DND-41 (cell line): ENCODE measurements at regions not wholly inside any gene's neighbourhood (a gene's known extent, or its start where the extent isn't known, plus 50 kb on each side); places are given as distances from the start of the nearest gene placed in this dataset.
"Not testable (repeated sequence)": the region's sequence is repeated elsewhere in the genome, so short reads cannot be mapped to it uniquely, and the experiment has no call there.

ENCODE experiments used
- ATAC-seq: fragments of 200-7000 bp; cut with Tn5 transposase; 3 replicates; pipeline ENCODE4 v1.9.1; 2021; ENCODE audit warnings: low read depth; ENCODE audit not compliant: insufficient read depth
- DNase-seq: peaks from one replicate; pipeline ENCODE4 v3.0.0-alpha.2; 2020
- H2AFZ ChIP-seq: 2 replicates; pipeline ENCODE4 v1.6.0; 2012; ENCODE audit warnings: low read depth, low read length
- H3K27ac ChIP-seq: 2 replicates; pipeline ENCODE4 v1.5.1; 2012; ENCODE audit warnings: low read length, inconsistent platforms
- H3K27me3 ChIP-seq: fragments of 200-600 bp; sonication (generic); 2 replicates; pipeline ENCODE4 v1.6.0; 2012; ENCODE audit warnings: low read length, mild to moderate bottlenecking, inconsistent platforms; ENCODE audit not compliant: insufficient read depth, poor library complexity
- H3K36me3 ChIP-seq: 2 replicates; pipeline ENCODE4 v1.5.1; 2012; ENCODE audit warnings: low read length, inconsistent platforms; ENCODE audit not compliant: insufficient read depth
- H3K4me1 ChIP-seq: 2 replicates; pipeline ENCODE4 v1.5.1; 2012; ENCODE audit warnings: mild to moderate bottlenecking, low read length; ENCODE audit not compliant: insufficient read depth
- H3K4me2 ChIP-seq: 2 replicates; pipeline ENCODE4 v1.6.0; 2012; ENCODE audit warnings: mild to moderate bottlenecking, moderate library complexity, low read length, inconsistent platforms; ENCODE audit not compliant: insufficient read depth
- H3K4me3 ChIP-seq, 2 experiments: fragments of 200-600 bp in 1 of 2; shearing (Covaris generic) in 1 of 2; 2 replicates each; pipeline ENCODE4 v1.5.1; 2012 to 2016; ENCODE audit warnings: inconsistent platforms in 2 of 2, low read length in 2 of 2, mild to moderate bottlenecking in 2 of 2, low read depth in 1 of 2, moderate library complexity in 1 of 2
- H3K79me2 ChIP-seq: 2 replicates; pipeline ENCODE4 v1.6.0; 2012; ENCODE audit warnings: low read length, inconsistent platforms; ENCODE audit not compliant: insufficient read depth
- H3K9ac ChIP-seq: 2 replicates; pipeline ENCODE4 v1.6.0; 2012; ENCODE audit warnings: low read depth, mild to moderate bottlenecking, inconsistent platforms, low read length, moderate library complexity
- H3K9me3 ChIP-seq: 2 replicates; pipeline ENCODE4 v1.5.1; 2012; ENCODE audit warnings: low read length, moderate library complexity, mild to moderate bottlenecking, inconsistent platforms; ENCODE audit not compliant: insufficient read depth, severe bottlenecking
- H4K20me1 ChIP-seq: 2 replicates; pipeline ENCODE4 v1.6.0; 2012; ENCODE audit warnings: low read length; ENCODE audit not compliant: insufficient read depth
- EZH2 ChIP-seq: IDR thresholded peaks from 3 replicates; pipeline ENCODE4 v1.6.1; 2012; ENCODE audit warnings: borderline replicate concordance, low read depth, mild to moderate bottlenecking, moderate library complexity, low read length, inconsistent platforms; ENCODE audit not compliant: severe bottlenecking
- TF ChIP-seq, protein P1 (sequence below): IDR thresholded peaks from 2 replicates; pipeline ENCODE4 v1.5.1; 2012; ENCODE audit warnings: borderline replicate concordance, low read length, moderate library complexity, mild to moderate bottlenecking; ENCODE audit not compliant: poor library complexity, severe bottlenecking; ENCODE audit errors: extremely low read depth

DNA sequence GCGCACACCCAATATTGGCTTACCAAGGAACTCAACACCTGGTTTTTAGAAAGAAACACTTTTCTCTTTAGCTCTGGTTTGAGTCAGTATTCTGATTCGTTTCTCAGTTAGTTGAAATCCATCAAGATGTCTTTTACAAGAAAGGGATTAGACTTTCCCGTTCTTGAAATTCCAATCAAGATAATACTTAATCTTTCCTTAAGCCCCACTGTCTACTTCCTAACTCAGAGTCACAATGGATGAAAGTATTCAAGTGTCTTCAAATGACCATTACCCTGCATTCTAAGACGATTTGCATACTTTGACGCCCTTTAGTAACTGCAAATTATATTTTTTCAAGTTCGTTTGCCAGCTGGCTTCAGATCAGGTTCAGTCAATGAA lies 189.8 kb downstream of the USP22 start:
- no peaks in the 10 kb centered on the region for H3K79me2 ChIP-seq
- no peak for DNase-seq
- no peaks in the 10 kb centered on the region for H3K36me3 ChIP-seq
- H3K4me3 ChIP-seq: no peak overlapping the region
- no peak for TF ChIP-seq EZH2
- TF ChIP-seq, protein P1, sequence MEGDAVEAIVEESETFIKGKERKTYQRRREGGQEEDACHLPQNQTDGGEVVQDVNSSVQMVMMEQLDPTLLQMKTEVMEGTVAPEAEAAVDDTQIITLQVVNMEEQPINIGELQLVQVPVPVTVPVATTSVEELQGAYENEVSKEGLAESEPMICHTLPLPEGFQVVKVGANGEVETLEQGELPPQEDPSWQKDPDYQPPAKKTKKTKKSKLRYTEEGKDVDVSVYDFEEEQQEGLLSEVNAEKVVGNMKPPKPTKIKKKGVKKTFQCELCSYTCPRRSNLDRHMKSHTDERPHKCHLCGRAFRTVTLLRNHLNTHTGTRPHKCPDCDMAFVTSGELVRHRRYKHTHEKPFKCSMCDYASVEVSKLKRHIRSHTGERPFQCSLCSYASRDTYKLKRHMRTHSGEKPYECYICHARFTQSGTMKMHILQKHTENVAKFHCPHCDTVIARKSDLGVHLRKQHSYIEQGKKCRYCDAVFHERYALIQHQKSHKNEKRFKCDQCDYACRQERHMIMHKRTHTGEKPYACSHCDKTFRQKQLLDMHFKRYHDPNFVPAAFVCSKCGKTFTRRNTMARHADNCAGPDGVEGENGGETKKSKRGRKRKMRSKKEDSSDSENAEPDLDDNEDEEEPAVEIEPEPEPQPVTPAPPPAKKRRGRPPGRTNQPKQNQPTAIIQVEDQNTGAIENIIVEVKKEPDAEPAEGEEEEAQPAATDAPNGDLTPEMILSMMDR: no peak
- peaks cover 12% of the 10 kb centered on the region for H3K27me3 ChIP-seq
- H3K27ac ChIP-seq: no peak overlapping the region
- no peaks in the 10 kb centered on the region for H3K9me3 ChIP-seq
- ATAC-seq: no peak
- no peak overlapping the region for H3K9ac ChIP-seq
- no peak overlapping the region for H2AFZ ChIP-seq
- H4K20me1 ChIP-seq: no peaks in the 10 kb centered on the region
- H3K4me2 ChIP-seq: no peak overlapping the region
- no peaks in the 10 kb centered on the region for H3K4me1 ChIP-seq

DNA sequence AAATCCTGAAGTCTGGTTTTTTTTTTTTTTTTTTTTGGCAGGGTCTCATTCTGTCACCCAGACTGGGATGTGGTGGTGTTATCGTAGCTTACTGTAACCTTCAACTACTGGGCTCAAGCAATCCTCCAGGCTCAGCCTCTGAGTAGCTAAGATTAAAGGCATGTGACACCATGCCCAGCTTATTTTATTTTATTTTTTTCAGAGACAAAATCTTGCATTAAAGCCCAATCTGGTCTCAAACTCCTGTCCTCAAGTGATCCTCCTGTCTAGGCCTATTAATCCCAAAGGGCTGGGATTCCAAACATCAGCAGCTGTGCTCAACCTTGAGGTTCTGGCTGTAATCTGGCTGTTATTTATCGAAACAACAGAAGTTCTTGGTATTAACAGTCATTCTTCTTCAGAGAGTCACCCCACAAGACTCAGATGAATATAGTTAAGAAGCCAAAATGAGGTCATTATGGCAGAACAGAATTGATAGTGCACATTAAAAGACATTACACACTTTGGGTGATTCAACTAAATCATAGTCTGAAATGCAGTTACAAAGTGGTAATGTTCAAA lies 186.8 kb downstream of the USP22 start:
- not testable (repeated sequence) for H3K4me2 ChIP-seq, H3K36me3 ChIP-seq, H3K4me1 ChIP-seq, H3K4me3 ChIP-seq, H3K9ac ChIP-seq, DNase-seq, H3K79me2 ChIP-seq, H3K27ac ChIP-seq, ATAC-seq, H2AFZ ChIP-seq, H4K20me1 ChIP-seq, H3K9me3 ChIP-seq
- H3K27me3 ChIP-seq: peaks cover 12% of the 10 kb centered on the region

DNA sequence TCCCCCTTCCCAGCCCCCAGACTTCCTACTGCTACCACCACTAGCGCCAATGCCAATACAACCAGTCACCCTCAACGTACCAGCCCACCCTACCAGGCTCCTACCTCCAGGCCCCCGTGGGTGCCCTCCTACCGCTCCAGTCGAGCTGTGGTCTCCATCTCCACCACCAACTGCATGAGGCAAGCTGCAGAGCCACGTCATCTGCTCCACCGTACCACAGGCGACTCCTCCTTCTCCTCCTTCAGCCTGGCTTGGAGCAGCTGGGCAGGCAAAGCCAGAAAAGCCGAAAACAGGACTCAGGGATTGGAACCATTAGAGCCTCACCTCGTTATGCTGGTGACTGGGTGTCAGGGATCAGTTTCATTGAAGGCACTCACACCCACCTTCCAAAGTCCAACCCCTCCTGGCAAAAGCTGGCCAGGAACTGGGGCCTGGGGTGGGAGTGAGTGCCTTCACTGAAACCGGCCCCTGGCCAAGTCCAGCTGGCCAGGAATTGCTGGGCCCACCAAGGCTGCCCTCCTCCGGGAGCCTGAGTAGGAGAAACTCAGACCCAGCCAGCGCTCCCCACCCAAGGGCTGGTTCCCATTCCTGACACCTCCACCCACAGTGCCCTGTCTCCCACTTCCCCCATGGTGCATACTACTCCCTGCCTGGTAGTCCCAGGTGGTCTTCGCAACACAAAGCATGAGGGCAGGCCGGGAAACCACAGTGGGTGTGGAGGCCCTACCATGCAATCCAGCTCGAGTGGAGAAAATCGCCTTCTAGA lies 176.2 kb downstream of the USP22 start:
- H3K4me1 ChIP-seq, H3K9ac ChIP-seq, H3K27me3 ChIP-seq, H3K27ac ChIP-seq, H3K36me3 ChIP-seq, H4K20me1 ChIP-seq, H3K4me3 ChIP-seq, DNase-seq, ATAC-seq, H3K9me3 ChIP-seq, H2AFZ ChIP-seq, H3K79me2 ChIP-seq, H3K4me2 ChIP-seq: not testable (repeated sequence)

DNA sequence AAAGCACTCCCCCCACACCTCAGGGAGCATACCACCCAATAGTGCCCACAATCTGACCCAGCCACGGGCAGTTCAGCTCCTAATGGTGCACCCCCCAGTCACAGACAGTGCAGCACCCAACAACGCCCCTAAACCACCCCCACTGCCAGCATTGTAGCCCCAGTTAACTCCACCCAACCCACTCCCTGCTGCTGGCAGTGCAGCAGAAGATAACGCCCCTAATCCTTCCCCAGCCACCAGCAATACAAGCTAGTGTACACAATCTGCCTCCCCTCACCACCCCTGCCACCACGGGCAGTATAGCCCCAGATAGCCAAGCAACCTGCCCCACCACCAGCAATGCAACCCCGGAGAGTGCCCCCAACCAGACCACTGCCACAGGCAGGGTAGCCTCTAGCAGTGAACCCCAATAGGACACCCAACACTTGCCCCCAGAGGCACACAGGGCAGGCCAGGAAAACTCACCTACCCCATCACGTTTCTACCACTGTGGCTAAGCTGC lies 175.3 kb downstream of the USP22 start:
- not testable (repeated sequence) for H3K79me2 ChIP-seq, H3K27me3 ChIP-seq, H3K4me1 ChIP-seq, H3K9me3 ChIP-seq, H3K36me3 ChIP-seq, H3K4me3 ChIP-seq, DNase-seq, H4K20me1 ChIP-seq, H2AFZ ChIP-seq, H3K4me2 ChIP-seq, H3K27ac ChIP-seq, H3K9ac ChIP-seq, ATAC-seq

DNA sequence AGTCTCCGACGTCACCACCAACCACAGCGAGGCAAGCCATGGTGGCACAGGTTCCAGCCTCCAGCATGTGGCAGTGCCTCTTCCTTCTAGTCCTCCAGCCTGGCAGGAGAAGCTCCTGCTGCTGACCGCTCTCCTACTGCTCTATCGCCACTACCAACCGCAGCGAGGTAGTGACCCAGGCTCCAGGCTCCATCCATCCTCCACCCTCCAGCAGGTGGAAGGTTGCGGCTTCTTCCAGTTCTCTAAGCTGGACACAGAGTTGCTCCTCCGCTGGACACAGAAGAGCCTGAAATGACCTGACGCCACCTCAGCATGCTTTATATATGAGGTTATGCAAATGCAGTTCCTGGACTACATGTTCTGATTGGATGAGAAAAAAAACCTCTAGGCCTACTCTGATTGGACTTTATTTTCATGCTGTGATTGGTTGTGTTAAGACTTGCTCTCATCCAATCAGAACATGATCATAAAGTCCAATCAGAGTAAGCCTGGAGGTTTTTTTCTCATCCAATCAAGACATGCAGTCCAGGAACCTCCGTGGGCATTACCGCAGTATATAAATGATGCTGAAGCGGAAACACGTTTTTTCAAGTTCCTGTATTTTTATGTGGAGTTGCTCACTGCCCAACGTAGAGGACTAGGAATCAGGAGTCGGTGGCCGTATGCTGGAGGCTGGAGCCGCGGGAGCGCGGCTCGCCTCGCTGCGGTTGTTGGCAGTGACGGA lies 174.7 kb downstream of the USP22 start:
- not testable (repeated sequence) for H3K27me3 ChIP-seq, H3K9me3 ChIP-seq, H3K4me3 ChIP-seq, H3K9ac ChIP-seq, H3K36me3 ChIP-seq, H4K20me1 ChIP-seq, ATAC-seq, H3K4me2 ChIP-seq, H3K4me1 ChIP-seq, H3K79me2 ChIP-seq, DNase-seq, H2AFZ ChIP-seq, H3K27ac ChIP-seq

DNA sequence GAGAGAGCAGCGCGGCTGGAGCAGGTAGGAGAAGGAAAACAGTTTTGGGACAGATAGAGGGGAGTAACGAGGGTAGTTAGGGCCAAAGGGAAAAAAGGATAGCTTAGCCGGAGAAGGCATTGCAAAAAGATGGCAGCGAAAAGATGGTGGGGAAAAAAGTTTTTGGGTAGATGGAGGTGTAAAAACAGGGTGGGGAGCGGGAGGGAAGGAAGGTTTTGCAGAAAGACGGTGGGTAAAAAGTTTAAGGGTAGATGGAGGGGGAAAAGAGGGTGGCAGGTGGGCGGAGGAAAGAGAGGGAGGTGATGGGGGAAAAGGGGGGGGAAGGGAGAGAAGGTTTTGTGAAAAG lies 174.2 kb downstream of the USP22 start:
- H3K9me3 ChIP-seq, DNase-seq, H3K79me2 ChIP-seq, H3K4me2 ChIP-seq, ATAC-seq, H3K36me3 ChIP-seq, H3K27ac ChIP-seq, H3K4me1 ChIP-seq, H4K20me1 ChIP-seq, H2AFZ ChIP-seq, H3K9ac ChIP-seq, H3K4me3 ChIP-seq, H3K27me3 ChIP-seq: not testable (repeated sequence)

DNA sequence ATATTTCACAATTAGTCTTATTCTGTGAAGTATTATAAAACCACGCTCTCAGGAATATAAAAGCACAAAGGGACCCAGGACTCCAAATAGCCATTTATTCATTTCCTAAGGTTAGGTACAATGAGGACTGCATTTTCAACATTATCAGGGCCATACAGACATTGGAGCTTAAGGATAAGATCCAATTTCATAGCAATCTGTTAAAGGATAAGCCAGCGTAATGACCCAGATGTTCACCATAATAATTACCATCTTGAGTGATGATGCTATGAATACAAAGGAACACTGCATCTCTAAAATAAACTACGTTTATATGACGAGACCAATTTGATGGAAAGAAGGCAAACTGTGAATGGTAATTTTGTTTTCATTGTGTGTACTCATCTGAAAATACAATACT lies 169.6 kb downstream of the USP22 start:
- H3K36me3 ChIP-seq: not testable (repeated sequence)

More for the DNA sequence above, 169.6 kb downstream of the USP22 start:
- not testable (repeated sequence) for H3K79me2 ChIP-seq, DNase-seq, H3K9ac ChIP-seq, H2AFZ ChIP-seq, H3K4me3 ChIP-seq, ATAC-seq, H3K27ac ChIP-seq, H3K4me1 ChIP-seq, H4K20me1 ChIP-seq, H3K9me3 ChIP-seq, H3K27me3 ChIP-seq, H3K4me2 ChIP-seq
